DMS 273 (cell line): ENCODE measurements at regions not wholly inside any gene's neighbourhood (a gene's known extent, or its start where the extent isn't known, plus 50 kb on each side); places are given as distances from the start of the nearest gene placed in this dataset.
"Not testable (repeated sequence)": the region's sequence is repeated elsewhere in the genome, so short reads cannot be mapped to it uniquely, and the experiment has no call there.

ENCODE experiments used
- DNase-seq: peaks from one replicate; lab custom pipeline; 2025; ENCODE audit not compliant: unreplicated experiment; lab: John Stamatoyannopoulos, UW

DNA sequence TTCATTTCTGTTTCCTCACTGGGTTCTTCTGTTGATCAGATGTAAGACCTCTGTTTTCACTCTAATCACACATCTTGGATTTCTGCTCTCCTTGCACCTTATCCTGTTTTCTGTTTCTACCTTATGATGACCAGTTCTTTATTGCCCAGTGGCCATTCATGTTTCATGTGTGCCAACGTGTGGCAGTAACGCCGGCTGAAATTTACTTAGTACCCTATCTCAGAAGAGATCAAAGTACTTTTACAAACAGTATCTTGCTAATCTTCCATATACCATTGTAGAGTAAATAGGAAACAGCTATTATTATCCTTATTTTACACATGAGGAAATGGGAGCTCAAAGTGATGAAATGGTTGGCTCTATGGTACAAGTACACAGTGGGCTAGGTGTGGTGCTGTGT is 74.0 kb downstream of the GATA3 start:
- no peak for DNase-seq

DNA sequence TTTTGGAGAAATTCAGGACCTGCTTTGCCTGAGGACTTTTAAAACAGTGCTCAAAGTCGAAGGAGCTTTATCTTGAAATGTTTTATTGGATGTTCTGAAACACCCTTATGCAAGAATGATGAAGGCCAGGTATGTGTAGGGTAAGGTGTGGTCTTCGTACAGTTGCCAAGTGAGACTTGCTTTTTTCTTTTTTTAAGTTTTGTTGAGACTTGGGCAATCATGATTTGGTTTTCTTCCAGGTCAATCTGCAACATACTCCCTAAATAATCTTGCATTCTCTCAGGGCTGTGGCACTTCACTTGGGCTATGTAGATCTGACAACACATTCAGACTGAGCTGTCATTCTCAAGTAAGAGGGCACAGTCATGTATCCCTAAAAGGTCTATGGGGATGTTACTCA is 75.0 kb downstream of the GATA3 start:
- DNase-seq: no peak

DNA sequence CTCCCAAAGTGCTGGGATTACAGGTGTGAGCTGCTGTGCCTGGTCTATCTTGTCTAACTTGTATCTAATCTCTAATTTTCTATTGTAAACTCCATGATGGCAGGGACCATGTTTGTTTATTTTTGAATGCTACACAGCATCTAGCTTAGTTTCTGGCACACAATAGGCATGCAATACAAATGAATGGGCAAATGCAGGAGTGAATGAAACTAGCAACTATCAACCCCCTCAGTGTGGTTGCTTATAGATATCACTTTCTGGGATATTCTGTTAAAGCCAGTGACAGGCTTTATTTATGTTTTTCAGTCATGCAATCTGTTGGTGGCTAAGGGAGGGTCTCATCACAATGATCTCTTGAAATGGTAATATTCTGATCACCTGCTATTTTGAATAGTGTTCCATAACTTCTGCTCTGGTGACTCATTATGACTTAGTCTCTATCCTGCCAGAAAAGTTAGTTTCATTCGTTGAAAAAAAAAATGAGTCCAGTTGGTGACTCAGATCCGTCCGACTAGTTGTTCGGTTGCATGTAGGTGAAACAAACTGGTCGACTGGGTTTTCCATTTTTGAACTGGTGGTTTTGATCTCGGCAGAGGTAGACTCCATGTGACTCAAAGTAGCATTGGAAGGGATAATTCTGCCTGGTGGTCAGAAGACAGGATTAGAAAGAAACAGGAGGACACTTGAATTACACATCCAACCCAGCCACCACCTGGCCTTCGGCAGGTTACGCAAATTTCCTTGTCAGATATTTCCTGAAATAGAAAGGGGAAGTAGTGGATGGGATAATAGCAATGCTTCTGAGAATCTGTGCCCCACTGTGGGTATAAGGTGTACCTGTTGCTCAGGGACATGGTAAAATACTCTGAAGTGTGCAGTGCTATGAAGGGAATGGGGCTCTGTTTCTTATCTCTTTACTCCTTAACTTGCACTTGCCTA is 76.8 kb downstream of the GATA3 start:
- DNase-seq: no peak

DNA sequence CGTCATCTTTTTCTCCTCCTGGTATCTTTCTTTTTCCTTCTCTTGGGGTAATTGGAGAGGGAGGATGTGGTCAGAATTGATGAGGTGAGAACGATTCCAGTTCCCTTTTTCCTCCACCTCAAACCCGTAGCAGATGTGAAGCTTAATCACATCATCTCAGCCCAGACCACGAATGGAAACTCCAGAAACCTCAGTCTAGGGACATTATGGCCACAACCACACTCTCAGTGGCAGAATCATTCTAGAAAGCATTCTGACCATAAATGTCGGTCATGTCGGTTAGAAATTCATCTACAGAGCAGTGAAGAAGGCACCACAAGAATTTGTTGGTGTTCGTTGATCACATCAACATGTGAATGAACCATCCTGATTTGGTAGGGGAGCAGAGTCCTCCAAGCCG is 78.7 kb downstream of the GATA3 start:
- DNase-seq: no peak

DNA sequence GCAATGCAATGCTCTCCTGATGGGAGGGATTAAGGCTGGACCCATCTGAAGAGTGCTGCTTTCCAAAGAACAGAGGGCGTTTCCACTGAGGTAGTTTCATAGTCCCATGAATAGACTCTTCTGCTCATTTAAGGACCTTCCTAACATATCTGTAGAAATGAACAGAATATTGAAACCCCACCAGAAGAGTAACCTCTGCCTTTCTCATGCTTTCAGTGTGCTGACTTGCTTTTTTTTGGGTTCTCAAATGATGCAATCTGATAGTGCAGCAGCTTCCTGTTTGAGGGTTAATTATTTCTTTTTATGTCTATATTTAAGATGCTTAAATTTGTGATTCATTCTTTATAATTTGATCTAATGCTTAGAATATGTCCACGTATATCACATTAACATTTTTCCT is 82.2 kb downstream of the GATA3 start:
- DNase-seq: no peak

DNA sequence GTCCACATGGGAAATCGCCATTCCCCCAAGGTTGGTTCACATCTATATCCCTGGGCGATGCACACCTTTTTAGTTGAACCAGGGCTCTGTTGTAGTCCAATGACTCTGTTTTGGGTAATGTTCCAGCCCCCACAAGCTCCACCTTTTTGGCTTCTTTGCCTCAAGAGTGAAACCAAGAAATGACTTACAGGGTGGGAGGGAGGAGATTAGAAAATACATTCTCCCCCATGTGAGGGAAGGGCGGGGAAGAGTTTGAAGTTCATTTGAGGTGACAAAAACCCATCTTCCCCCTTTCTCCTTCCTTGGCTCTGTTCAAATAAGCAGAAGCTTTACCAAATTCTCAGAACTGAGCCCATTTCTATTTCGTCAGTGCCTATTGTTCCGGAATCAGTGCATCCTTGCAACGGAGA is 82.8 kb downstream of the GATA3 start:
- no peak for DNase-seq

DNA sequence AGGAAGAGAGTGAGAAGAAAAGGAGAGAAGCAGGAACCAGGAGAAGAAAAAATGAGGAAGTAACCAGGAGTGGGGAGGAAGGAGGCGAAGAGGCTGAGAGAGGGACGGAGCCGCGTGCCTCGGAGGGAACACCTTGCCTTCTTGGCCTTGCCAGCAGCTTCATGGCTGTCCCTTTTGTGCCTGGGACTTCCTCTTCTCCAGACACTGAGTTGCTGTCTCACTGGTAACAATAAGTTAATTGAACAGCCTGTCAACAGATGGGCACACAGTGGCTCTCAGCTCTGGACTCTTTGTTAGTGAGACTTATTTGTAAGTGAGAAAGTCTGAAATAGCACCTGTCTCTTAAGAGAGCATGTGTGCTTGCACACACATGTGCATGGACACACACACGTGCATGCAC is 83.2 kb downstream of the GATA3 start:
- DNase-seq: no peak

DNA sequence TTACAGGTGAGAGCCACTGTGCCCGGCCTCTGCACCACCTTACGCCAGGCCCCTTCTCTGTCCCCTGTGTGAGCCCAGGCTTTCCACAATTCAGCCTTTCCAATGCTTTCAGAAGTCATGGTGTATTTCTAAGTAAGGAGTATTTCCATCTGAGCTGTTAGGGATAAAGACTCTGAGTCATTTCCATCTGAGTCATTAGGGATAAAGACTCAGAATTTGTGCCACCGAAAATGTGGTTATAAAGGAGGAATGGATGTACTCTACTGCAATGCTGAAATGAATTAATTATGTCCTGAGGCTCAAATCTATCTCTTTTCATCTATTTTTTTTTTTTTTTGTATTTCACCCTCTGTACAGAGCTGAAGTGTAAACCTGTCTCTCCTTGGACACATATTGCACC is 84.0 kb downstream of the GATA3 start:
- DNase-seq: no peak

DNA sequence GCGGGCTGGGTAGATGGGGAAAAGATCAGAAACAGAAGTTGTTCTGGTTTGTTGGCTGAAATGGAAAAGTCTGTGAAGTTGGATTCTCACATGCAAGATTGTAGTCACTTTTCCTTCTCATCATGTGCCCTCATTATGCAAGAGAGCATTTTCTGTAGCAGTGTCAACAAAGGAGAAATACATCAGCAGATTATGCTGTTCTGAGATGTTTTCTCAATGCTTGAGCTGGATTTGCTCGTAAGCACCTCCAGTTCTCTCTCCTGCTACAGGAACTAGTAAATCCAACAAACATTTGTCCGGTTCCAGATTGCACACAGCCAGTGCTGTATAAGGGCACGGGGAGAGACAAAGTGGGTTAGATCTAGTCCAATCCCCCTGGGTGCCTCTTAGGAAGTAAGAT is 90.0 kb downstream of the GATA3 start:
- no peak for DNase-seq

DNA sequence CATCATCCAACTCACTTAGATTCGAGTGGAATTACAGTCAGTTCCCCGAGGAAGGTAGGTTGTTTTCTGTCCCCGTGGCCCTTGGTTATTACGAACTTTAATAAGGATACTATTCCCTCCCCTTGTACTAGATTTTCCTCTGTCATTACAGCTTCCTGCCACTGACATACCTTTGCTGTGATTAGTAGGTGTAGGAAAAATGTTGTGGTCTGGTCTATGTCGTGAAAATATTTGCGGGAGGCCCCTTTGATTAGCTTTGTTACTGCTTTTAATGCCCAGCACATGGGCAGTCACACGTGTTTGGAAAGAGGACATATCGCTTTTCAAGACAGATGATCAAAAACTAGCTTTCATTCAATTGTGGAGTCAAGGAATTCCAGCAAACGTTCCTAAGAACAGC is 92.2 kb downstream of the GATA3 start:
- no peak for DNase-seq

DNA sequence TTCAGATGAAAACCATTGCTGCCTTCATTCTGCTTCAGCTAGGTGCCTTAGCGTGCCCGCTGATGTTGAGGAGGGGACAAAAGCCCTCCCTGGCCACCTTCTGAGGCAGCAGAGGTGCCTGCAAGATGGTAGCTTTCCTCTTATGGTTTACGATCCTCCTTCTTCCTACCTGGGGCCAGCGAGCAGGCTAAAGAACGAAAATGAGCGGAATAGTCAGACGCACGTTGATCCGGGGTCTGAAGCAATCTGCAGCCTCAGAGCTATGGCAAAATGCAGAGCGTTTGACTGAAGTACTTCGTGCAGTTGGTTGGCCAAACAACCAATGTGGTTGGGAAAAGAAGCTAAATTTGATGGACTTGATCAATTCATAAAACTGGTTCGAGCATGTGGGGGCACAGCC is 95.5 kb downstream of the GATA3 start:
- no peak for DNase-seq

DNA sequence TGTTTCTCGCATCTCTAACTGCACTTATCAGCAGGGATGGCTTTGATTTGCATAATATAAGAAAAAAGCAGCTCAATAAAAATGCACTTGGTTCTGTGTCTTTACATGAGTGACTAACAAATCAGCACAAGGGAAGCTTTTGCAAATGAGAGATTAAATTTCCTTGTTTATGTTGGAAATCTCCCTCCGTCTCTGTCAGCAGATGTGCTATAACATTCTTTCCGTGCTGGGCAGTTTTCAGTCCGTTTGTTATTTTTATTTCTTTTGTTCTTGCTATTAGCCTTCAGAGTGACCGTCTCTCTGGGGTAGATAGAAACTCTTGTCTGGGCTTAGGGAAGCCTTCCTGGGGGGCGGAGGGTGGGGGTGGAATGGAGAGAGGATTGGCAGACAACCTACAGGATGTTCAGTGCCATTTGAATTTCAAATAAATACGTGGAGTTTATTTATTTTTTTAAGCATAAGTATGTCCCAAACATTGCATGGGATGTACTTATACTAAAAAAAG is 96.0 kb downstream of the GATA3 start:
- DNase-seq: no peak

DNA sequence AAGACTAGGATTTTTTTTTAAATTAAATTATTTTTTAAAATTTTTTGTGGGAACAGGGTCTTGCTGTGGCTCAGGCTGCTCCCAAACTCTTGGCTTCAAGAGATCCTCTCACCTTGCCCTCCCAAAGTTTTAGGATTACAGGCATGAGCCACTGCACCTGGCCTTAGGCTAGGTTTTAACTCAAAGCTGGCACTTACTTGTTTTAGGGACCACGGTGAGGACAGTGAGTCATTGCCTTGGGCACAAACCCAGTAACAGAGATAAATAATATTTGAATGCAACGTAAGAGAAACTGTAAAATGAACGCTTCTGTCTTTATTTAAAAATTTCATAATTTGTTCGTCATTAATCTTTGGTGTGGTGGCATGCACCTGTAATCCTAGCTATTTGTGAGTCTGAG is 96.6 kb downstream of the GATA3 start:
- no peak for DNase-seq

DNA sequence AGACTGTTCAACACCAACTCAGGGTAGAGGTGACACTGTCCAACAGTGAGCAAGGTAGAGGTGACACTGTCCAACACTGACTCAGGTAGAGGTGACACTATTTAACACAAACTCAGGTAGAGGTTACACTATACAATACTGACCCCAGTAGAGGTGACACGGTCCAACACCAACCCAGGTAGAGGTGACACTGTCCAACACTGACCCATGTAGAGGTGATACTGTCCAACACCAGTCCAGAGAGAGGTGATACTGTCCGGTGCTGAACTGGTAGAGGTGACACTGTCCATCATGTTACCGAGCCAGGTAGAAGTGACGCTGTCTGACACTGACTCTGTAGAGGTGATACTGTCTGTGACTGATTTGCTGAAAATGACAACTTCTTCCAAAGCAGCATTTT is 102.4 kb downstream of the GATA3 start:
- no peak for DNase-seq

DNA sequence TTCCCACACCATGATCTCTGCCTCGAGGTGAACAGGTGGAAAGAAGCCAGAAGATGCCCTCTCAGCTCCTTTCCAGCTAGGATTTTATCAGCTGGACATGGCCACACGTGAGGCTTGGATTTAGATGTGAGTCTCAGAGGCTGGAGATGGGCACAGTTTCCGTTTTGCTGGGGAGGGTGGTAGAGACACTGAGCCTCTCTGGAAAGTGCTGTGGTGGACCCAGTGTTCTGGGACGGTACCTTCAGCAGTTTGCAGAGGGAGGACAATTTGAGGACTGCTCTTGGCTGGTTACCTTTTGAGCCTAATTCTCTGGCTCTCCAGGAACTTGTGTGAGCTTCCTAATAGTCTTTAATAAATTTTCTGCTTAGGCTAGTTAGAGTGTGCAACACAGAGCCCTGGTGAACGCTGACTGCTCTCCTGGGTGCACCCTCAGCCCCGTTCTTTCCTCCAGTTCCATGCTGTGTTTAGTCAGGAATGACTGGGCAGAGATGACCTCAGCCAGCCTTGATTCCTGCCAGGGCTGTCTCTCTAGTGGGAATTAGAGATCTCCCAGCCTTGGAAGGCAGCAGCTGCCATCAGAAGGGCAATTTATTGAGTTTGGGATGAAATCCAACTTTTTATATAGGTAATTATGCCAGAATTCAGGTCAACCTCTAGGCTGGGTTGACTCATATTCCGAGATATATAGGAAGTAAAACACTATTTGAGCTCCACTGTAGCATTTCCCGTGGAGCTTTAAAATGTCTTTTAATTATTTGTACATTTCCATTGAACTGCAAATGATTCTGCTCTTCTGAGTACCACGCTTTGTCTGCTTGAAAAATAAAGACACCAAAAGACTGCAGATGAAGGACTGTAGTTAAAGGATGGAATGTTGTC is 103.9 kb downstream of the GATA3 start:
- peak; percentile 52 for DNase-seq

DNA sequence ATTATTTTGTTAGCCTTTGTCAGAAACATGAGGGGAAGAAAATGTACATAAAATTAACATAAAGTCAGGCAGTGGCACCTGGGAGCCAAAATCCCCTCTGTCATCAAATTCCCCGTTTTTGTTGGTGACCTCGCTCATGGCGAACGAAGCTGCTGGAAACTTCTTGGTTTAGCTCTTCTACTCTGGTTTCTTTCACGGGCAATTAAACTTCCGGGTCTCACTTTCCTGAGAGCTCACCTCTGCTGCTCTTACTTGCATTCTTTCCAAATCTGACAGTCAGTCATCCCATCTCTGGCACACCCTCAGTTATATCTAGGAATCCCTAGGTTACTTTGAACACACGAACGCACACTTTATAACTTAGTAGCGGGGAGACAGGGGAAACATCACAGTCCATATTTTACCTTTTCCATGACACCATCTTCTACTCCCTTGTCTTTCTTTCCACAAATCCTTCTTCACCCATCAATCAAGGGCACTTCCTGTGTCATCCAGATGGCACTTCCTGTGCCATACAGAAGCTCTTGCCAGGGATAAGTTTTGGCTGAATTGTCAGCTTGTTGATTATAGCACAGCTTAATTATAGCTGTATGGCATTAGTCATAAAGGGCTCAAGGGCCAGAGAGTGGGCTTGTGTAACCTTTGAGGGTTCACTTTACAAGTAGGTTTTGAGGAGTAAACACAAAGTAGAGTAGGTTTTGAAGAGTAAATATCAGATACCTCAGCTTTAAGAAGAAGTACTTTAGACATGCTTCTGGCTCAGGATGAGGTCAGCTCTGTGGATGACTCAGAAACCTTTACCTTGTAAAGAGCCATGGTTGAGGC is 105.1 kb downstream of the GATA3 start:
- peak; percentile 19 for DNase-seq

DNA sequence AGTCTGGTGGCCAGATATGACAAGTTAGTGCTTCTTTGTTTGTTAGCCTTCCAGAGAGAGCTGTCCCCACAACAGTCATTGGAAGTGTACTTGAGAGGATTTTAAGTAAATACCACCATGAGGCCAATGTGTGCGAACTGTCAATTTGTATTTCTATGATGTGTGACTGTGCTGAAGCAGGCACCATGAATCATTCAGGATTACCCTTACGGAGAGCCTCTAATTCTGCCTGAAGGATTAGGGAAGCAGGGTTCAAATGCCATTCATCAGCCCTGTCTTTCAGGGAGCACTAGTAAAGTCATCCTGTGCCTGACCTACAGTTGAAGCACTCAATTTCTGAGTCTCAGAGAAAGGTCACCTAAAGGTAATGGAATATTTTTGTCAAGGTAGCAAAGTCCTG is 109.3 kb downstream of the GATA3 start:
- DNase-seq: no peak

DNA sequence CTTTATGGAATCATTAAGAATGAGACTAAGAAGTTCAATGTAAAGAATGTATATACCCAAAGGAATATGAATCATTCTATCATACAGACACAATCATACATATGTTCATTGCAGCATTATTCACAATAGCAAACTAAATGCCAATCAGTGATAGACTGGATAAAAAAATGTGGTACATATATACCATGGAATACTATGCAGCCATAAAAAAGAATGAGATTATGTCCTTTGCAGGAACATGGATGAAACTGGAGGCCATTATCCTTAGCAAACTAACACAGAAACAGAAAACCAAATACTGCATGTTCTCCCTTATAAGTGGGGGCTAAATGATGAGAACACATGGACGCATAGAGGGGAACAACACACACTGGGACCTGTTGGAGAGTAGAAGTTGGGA is 110.2 kb downstream of the GATA3 start:
- not testable (repeated sequence) for DNase-seq

DNA sequence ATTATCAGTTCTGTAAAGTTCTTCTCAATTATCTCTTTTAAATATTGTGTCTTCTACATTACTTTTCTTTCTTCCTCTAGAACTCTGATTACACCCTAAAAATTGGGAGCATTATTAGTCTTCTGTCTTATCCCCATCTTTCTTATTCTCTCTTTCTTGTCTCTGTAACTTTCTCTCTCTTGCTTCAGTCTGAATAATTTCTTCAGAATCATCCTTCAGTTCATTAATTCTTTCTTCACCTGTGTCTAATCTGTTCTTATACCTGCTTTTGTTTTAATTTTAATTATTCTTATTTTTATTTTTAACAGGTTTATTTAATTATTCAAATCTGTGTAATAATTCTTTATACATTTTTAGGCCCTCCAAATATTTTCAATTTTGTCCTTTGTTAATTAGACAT is 114.3 kb downstream of the GATA3 start:
- no peak for DNase-seq

DNA sequence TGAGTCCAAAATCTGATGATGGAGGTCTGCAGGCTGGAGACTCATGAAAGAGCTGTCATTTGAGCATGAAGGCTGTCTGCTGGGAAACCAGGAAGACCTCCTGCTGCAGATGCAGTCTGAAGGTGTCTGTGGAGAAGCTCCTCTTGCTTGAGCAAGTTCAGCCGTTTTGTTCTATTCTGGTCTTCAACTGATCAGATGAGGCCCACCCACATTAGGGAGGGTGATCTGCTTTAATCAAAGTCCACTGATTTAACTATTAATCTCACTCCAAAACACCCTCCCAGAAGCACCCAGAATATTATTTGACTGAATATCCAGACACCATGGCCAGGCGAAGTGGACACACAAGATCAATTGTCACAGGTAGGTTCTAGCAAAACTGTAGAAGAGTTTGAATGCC is 116.5 kb downstream of the GATA3 start:
- DNase-seq: no peak

DNA sequence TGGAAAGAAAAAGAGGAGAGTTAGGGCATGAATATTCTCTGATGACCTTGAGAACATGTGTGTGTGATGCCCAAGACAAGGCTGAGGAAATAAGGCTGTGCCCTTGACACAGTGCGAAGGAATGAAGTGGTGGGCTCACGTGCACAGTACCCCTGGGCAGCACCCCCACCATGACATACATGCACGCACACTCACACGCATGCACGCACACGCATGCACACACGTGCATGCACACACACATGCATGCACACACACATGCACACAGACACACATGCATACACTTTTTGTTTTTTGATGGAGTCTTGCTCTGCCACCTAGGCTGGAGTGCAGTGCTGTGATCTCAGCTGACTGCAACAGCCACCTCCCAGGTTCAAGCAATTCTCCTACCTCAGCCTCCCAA is 118.1 kb downstream of the GATA3 start:
- DNase-seq: no peak
